Neural cell (in vitro differentiated cells): ENCODE measurements at regions not wholly inside any gene's neighbourhood (a gene's known extent, or its start where the extent isn't known, plus 50 kb on each side); places are given as distances from the start of the nearest gene placed in this dataset.

Experiments
- H2AFZ ChIP-seq: fragments of 200-600, 300-800 bp; sonication (generic), shearing (Covaris generic); 2 replicates; pipeline ENCODE4 v1.6.0; 2014; ENCODE audit warnings: low read depth, mild to moderate bottlenecking, antibody characterized with exemption, low read length, moderate library complexity
- H3F3A ChIP-seq: fragments of 200-600 bp; shearing (Covaris generic); 2 replicates; pipeline ENCODE4 v1.6.1; 2016; ENCODE audit warnings: mild to moderate bottlenecking, moderate library complexity, mixed read lengths, antibody characterized with exemption, low read length; ENCODE audit not compliant: insufficient read depth, poor library complexity, severe bottlenecking
- H3K27ac ChIP-seq: fragments of 200-600, 300-800 bp; sonication (generic), shearing (Covaris generic); 2 replicates; pipeline ENCODE4 v1.5.1; 2014; ENCODE audit warnings: mild to moderate bottlenecking, low read length, moderate library complexity
- H3K27me3 ChIP-seq: fragments of 300-800, 200-600 bp; sonication (generic), shearing (Covaris generic); 2 replicates; pipeline ENCODE4 v1.6.0; 2014; ENCODE audit warnings: mild to moderate bottlenecking, low read depth, low read length, moderate library complexity; ENCODE audit not compliant: insufficient read depth
- H3K36me3 ChIP-seq: fragments of 300-800, 200-600 bp; sonication (generic), shearing (Covaris generic); 2 replicates; pipeline ENCODE4 v1.5.1; 2014; ENCODE audit warnings: mild to moderate bottlenecking, antibody characterized with exemption, low read length, moderate library complexity; ENCODE audit not compliant: insufficient read depth
- H3K4me2 ChIP-seq: fragments of 300-800, 200-600 bp; sonication (generic), shearing (Covaris generic); 2 replicates; pipeline ENCODE4 v1.6.0; 2014; ENCODE audit warnings: mild to moderate bottlenecking, low read length
- H3K4me3 ChIP-seq: fragments of 300-800, 200-600 bp; sonication (generic), shearing (Covaris generic); 2 replicates; pipeline ENCODE4 v1.5.1; 2014; ENCODE audit warnings: mild to moderate bottlenecking, low read length, moderate library complexity
- H3K79me2 ChIP-seq: fragments of 200-600 bp; shearing (Covaris generic); replicated peaks from 2 replicates; pipeline ENCODE4 v1.6.0; 2014; ENCODE audit warnings: mild to moderate bottlenecking, low read length, moderate library complexity; ENCODE audit not compliant: insufficient read depth
- H3K9ac ChIP-seq: fragments of 300-800, 200-600 bp; sonication (generic), shearing (Covaris generic); 2 replicates; pipeline ENCODE4 v1.6.1; 2016; ENCODE audit warnings: mild to moderate bottlenecking, low read length, mixed read lengths
- H3K9me2 ChIP-seq: fragments of 200-600 bp; shearing (Covaris generic); 2 replicates; pipeline ENCODE4 v1.6.1; 2016; ENCODE audit warnings: mild to moderate bottlenecking, low read length, mixed read lengths; ENCODE audit not compliant: insufficient read depth
- H3K9me3 ChIP-seq: fragments of 200-600, 300-800 bp; sonication (generic), shearing (Covaris generic); 2 replicates; pipeline ENCODE4 v1.6.1; 2016; ENCODE audit warnings: mild to moderate bottlenecking, mixed run types, low read length, moderate library complexity, mixed read lengths
- H4K20me1 ChIP-seq: fragments of 200-600 bp; shearing (Covaris generic); 2 replicates; pipeline ENCODE4 v1.6.1; 2016; ENCODE audit warnings: mild to moderate bottlenecking, mixed run types; ENCODE audit not compliant: insufficient read depth
- EP300 ChIP-seq: fragments of 450-650 bp; conservative IDR thresholded peaks from 2 replicates; pipeline ENCODE4 v1.6.1; 2014; ENCODE audit warnings: antibody characterized with exemption, mild to moderate bottlenecking, moderate library complexity; ENCODE audit not compliant: poor library complexity, severe bottlenecking
- EZH2 ChIP-seq: fragments of 200-600, 300-800 bp; shearing (Covaris generic), sonication (generic); IDR thresholded peaks from 2 replicates; pipeline ENCODE4 v1.6.1; 2014; ENCODE audit warnings: antibody characterized with exemption, low read length, borderline replicate concordance, mild to moderate bottlenecking; ENCODE audit not compliant: insufficient read depth, poor library complexity, severe bottlenecking
- POLR2AphosphoS5 ChIP-seq: IDR thresholded peaks from 2 replicates; pipeline ENCODE4 v1.6.1; 2012
- RAD21 ChIP-seq: fragments of 450-650 bp; conservative IDR thresholded peaks from 2 replicates; pipeline ENCODE4 v1.6.1; 2014; ENCODE audit warnings: antibody characterized with exemption, mild to moderate bottlenecking, moderate library complexity
- SMC3 ChIP-seq: fragments of 450-650 bp; conservative IDR thresholded peaks from 2 replicates; pipeline ENCODE4 v1.6.1; 2014; ENCODE audit warnings: antibody characterized with exemption, mild to moderate bottlenecking, moderate library complexity; ENCODE audit not compliant: poor library complexity
- TAF1 ChIP-seq: IDR thresholded peaks from 2 replicates; pipeline ENCODE4 v1.6.1; 2012; ENCODE audit warnings: low read depth
- TF ChIP-seq, protein P1 (sequence below): IDR thresholded peaks from 2 replicates; pipeline ENCODE4 v1.6.1; 2012; ENCODE audit warnings: borderline replicate concordance
- TF ChIP-seq, protein P2 (sequence below): fragments of 450-650 bp; IDR thresholded peaks from 2 replicates; pipeline ENCODE4 v1.5.1; 2014; ENCODE audit warnings: antibody characterized with exemption, mild to moderate bottlenecking, moderate library complexity; ENCODE audit not compliant: poor library complexity, severe bottlenecking

DNA sequence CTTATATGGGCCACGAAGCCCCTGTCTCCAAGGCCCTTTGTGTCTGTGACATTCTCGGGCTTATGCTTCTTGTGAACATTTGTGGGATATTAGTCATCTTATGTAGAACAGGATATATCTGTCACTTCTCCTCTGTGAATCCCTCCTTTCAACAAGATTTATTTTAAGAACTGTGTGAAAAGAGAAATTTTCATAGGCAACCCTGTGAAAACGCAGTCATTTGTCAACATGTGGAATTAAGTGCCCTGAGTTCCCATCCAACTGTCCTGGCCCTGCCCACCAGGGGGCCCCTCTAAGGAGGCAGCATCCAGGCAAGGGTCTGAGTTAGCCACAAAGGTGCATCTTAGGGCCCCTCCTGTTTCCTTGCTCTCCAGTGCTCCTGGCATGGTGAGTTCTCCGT, 76.8 kb upstream of the CHRNA7 start:
- H4K20me1 ChIP-seq: no peaks in the 10 kb centered on the region
- H3K4me2 ChIP-seq: no peak overlapping the region
- H3F3A ChIP-seq: no peaks in the 10 kb centered on the region
- H3K27me3 ChIP-seq: no peaks in the 10 kb centered on the region
- H3K27ac ChIP-seq: no peak overlapping the region
- H3K9me2 ChIP-seq: no peaks in the 10 kb centered on the region
- no peak overlapping the region for H3K4me3 ChIP-seq
- H2AFZ ChIP-seq: no peak overlapping the region
- no peaks in the 10 kb centered on the region for H3K9me3 ChIP-seq
- H3K9ac ChIP-seq: no peak overlapping the region
- H3K36me3 ChIP-seq: no peaks in the 10 kb centered on the region
- TF ChIP-seq EP300: no peak
- TF ChIP-seq RAD21: no peak
- no peak for TF ChIP-seq POLR2AphosphoS5
- TF ChIP-seq SMC3: no peak
- no peak for TF ChIP-seq EZH2
- TF ChIP-seq, protein P1, sequence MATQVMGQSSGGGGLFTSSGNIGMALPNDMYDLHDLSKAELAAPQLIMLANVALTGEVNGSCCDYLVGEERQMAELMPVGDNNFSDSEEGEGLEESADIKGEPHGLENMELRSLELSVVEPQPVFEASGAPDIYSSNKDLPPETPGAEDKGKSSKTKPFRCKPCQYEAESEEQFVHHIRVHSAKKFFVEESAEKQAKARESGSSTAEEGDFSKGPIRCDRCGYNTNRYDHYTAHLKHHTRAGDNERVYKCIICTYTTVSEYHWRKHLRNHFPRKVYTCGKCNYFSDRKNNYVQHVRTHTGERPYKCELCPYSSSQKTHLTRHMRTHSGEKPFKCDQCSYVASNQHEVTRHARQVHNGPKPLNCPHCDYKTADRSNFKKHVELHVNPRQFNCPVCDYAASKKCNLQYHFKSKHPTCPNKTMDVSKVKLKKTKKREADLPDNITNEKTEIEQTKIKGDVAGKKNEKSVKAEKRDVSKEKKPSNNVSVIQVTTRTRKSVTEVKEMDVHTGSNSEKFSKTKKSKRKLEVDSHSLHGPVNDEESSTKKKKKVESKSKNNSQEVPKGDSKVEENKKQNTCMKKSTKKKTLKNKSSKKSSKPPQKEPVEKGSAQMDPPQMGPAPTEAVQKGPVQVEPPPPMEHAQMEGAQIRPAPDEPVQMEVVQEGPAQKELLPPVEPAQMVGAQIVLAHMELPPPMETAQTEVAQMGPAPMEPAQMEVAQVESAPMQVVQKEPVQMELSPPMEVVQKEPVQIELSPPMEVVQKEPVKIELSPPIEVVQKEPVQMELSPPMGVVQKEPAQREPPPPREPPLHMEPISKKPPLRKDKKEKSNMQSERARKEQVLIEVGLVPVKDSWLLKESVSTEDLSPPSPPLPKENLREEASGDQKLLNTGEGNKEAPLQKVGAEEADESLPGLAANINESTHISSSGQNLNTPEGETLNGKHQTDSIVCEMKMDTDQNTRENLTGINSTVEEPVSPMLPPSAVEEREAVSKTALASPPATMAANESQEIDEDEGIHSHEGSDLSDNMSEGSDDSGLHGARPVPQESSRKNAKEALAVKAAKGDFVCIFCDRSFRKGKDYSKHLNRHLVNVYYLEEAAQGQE: no peak
- no peak for TF ChIP-seq TAF1
- H3K79me2 ChIP-seq: no peaks in the 10 kb centered on the region

DNA sequence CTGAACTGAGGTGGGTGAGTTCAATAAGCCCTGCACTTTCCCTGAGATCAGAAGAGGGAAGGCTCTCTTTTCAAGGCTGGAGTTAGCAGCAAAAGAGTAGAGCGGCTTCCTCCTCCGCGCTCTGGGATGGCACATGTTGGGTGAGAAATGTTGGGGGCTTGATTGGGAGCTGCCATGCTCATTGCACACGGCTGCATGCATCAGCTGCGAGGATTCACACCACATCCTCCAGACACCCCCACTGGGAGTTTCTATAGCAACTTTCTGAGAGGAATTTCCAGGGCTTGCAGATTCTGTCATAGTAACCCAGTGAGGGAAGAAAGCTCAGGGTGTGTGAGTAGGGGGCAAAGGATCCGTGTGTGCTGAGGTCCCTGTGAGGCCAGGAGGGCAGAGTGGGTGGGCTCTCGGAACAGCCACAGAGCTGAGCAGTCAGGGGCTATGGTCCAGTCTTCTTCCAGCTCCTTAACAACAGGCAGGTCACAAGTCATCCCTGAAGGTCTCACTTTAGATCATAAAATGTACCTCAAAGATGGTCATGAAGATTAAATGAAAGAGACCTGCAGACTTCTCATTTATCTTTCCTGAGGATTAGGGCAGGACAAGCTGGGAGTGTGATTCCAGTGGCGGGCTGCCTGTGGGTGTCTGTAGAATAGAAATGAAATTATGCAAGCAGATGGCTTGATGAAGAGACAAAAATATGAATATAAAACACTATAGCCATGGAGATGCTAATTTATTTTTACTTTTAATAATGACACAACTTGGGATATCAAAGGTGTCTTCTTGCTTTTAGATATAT, 75.7 kb upstream of the CHRNA7 start:
- Histone ChIP-seq H3K9me2 (no peaks in the 10 kb centered on the region), H3K9me3 (no peaks in the 10 kb centered on the region), H3K4me2 (no peak overlapping the region), H3K79me2 (no peaks in the 10 kb centered on the region), H3K27me3 (no peaks in the 10 kb centered on the region), H3K36me3 (no peaks in the 10 kb centered on the region), H3K9ac (no peak overlapping the region), H2AFZ (no peak overlapping the region), H3K4me3 (no peak overlapping the region), H3K27ac (no peak overlapping the region), H4K20me1 (no peaks in the 10 kb centered on the region), H3F3A (no peaks in the 10 kb centered on the region)
- TF ChIP-seq SMC3 (no peak), EZH2 (no peak), EP300 (no peak), TAF1 (no peak)
- TF ChIP-seq, protein P2, sequence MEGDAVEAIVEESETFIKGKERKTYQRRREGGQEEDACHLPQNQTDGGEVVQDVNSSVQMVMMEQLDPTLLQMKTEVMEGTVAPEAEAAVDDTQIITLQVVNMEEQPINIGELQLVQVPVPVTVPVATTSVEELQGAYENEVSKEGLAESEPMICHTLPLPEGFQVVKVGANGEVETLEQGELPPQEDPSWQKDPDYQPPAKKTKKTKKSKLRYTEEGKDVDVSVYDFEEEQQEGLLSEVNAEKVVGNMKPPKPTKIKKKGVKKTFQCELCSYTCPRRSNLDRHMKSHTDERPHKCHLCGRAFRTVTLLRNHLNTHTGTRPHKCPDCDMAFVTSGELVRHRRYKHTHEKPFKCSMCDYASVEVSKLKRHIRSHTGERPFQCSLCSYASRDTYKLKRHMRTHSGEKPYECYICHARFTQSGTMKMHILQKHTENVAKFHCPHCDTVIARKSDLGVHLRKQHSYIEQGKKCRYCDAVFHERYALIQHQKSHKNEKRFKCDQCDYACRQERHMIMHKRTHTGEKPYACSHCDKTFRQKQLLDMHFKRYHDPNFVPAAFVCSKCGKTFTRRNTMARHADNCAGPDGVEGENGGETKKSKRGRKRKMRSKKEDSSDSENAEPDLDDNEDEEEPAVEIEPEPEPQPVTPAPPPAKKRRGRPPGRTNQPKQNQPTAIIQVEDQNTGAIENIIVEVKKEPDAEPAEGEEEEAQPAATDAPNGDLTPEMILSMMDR: no peak

DNA sequence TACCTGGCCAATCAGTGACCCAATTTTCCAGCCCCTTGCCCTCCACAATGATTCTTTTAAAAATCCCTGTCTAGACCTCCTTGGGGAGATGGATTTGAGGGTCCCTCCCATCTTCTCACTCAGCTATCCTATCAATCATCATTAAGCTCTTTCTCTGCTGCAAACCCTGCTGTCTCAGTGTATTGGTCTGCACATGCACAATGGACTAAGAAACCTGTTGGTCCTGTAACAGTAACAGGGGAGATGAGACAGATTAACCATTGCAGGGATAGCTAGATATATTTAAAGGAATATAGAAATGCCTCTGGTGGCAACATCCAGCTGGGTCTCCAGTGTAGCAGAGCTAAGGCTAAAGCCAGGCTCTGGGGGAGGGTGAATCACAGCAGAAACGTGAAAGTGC, 74.6 kb upstream of the CHRNA7 start:
- Histone ChIP-seq H3K9me2 (no peaks in the 10 kb centered on the region), H3K4me3 (no peak overlapping the region), H3K27ac (no peak overlapping the region), H3K9ac (no peak overlapping the region), H3K36me3 (no peaks in the 10 kb centered on the region), H3K9me3 (no peaks in the 10 kb centered on the region), H3F3A (no peaks in the 10 kb centered on the region), H3K4me2 (no peak overlapping the region), H3K79me2 (no peaks in the 10 kb centered on the region), H2AFZ (no peak overlapping the region), H4K20me1 (no peaks in the 10 kb centered on the region), H3K27me3 (no peaks in the 10 kb centered on the region)
- TF ChIP-seq EP300 (no peak), SMC3 (no peak)
